Spleen (tissue), 11 donors: ENCODE measurements at regions not wholly inside any gene's neighbourhood (a gene's known extent, or its start where the extent isn't known, plus 50 kb on each side); places are given as distances from the start of the nearest gene placed in this dataset.

Experiments used
- DNase-seq: peaks from one replicate; pipeline ENCODE4 v3.0.0-alpha.2; 2020
- H3K27ac ChIP-seq, 8 donors: fragments of 200-600 bp; sonication (generic) in 7 of 8; 1 replicate in 4 of 8; 2 replicates in 4 of 8; pipeline versions ENCODE4 v1.5.0 to v1.8.0; 2016 to 2021; ENCODE audit warnings: inconsistent platforms in 4 of 8, mild to moderate bottlenecking in 4 of 8, moderate library complexity in 1 of 8
- H3K27me3 ChIP-seq, 7 donors: fragments of 200-600 bp; sonication (generic) in 6 of 7; replicated peaks in 1 of 7; 1 replicate in 4 of 7; 2 replicates in 3 of 7; pipeline versions ENCODE4 v1.5.0 to v1.8.0; 2016 to 2021; ENCODE audit warnings: inconsistent platforms in 3 of 7, mild to moderate bottlenecking in 1 of 7
- H3K36me3 ChIP-seq, 6 donors: fragments of 200-600 bp; sonication (generic) in 5 of 6; 1 replicate in 4 of 6; 2 replicates in 2 of 6; pipeline versions ENCODE4 v1.5.0 to v1.8.0; 2016 to 2021; ENCODE audit warnings: inconsistent platforms in 2 of 6
- H3K4me1 ChIP-seq, 6 donors: fragments of 200-600 bp; sonication (generic) in 5 of 6; 1 replicate in 3 of 6; 2 replicates in 3 of 6; pipeline versions ENCODE4 v1.5.0 to v1.8.0; 2016 to 2021; ENCODE audit warnings: inconsistent platforms in 3 of 6
- H3K4me3 ChIP-seq, 8 donors: fragments of 200-600 bp; sonication (generic) in 7 of 8; 1 replicate in 4 of 8; 2 replicates in 4 of 8; pipeline versions ENCODE4 v1.5.0 to v1.8.0; 2016 to 2021; ENCODE audit warnings: inconsistent platforms in 4 of 8, mild to moderate bottlenecking in 4 of 8, moderate library complexity in 2 of 8
- H3K9me3 ChIP-seq, 8 donors: fragments of 200-600 bp; sonication (generic) in 7 of 8; 1 replicate in 4 of 8; 2 replicates in 4 of 8; pipeline versions ENCODE4 v1.5.0 to v1.8.0; 2016 to 2021; ENCODE audit warnings: inconsistent platforms in 4 of 8
- POLR2A ChIP-seq, 3 donors: fragments of 450-650 bp; IDR thresholded peaks; one replicate each; pipeline ENCODE4 v1.5.1; 2017; ENCODE audit warnings: antibody characterized with exemption in 3 of 3, mild to moderate bottlenecking in 1 of 3
- POLR2AphosphoS5 ChIP-seq, 3 donors: sonication (generic); formaldehyde crosslinking; IDR thresholded peaks; one replicate each; pipeline ENCODE4 v1.5.1; 2017; ENCODE audit warnings: antibody characterized with exemption in 3 of 3
- WGBS, 5 donors: extraction: QIAGEN DNeasy Blood & Tissue Kit in 3 of 5; methylation state at CpG; one replicate each; pipeline versions ENCODE4 v1.1.5 to v1.1.7; 2013 to 2018; 5-methylcytosine and 5-hydroxymethylcytosine counted together
- intact Hi-C: fragments of 100-400 bp; cut with DNase I; formaldehyde crosslinking; loops from one replicate; pipeline ENCODE4 v1.15.0; 2023; ENCODE audit warnings: low total_unique reads
- TF ChIP-seq, protein P1 (sequence below), 11 experiments: fragments of 200-600 bp in 7 of 11; fragments of 450-650 bp in 4 of 11; sonication (generic) in 4 of 11; IDR thresholded peaks in 8 of 11; conservative IDR thresholded peaks in 3 of 11; 1 replicate in 7 of 11; 2 replicates in 4 of 11; pipeline versions ENCODE4 v1.4.0 to v1.8.0; 2016 to 2021; ENCODE audit warnings: antibody characterized with exemption in 11 of 11, inconsistent platforms in 4 of 11, mild to moderate bottlenecking in 1 of 11
- donor health status: healthy with polysubstance abuse.
- donor health status: DM: no; HTN: no; CAD: no; lungs with moderate emphysema.
- donor health status: DM: no; HTN: no; CAD: no.
- donor health status: Bipolar disorder and iron deficiency.
- donor health status: healthy.
- donor health status: DM: no; HTN: no; CAD: no.
- donor health status: DM: yes; HTN: yes; CAD: no.

DNA sequence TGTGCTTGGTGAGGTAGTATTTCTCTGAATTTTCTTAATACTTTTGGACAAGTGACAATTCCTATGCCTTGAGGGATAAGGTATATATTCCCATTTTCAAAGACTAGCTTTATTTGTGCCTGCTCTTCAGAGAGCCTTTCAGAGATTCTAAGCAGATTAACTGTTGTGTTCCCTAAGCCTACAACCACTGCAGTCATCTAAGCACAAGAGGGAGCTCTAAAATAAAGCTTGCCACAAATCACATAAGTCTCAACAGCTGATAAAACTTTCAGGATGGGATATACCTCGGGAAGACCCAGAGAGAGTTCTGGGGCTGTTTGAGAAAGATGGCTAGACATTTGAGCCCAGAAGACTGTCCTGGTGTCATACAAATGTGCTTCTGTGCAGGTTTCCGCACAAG lies 157.3 kb downstream of the CYLC2 start:
- Histone ChIP-seq H3K9me3 (peaks cover 0 to 57% (median 37%) of the 10 kb centered on the region in 8 donors), H3K27me3 (no peaks in the 10 kb centered on the region), H3K36me3 (no peaks in the 10 kb centered on the region), H3K4me1 (no peaks in the 10 kb centered on the region), H3K4me3 (no peak overlapping the region), H3K27ac (no peak overlapping the region)
- no peak for DNase-seq
- TF ChIP-seq, protein P1, sequence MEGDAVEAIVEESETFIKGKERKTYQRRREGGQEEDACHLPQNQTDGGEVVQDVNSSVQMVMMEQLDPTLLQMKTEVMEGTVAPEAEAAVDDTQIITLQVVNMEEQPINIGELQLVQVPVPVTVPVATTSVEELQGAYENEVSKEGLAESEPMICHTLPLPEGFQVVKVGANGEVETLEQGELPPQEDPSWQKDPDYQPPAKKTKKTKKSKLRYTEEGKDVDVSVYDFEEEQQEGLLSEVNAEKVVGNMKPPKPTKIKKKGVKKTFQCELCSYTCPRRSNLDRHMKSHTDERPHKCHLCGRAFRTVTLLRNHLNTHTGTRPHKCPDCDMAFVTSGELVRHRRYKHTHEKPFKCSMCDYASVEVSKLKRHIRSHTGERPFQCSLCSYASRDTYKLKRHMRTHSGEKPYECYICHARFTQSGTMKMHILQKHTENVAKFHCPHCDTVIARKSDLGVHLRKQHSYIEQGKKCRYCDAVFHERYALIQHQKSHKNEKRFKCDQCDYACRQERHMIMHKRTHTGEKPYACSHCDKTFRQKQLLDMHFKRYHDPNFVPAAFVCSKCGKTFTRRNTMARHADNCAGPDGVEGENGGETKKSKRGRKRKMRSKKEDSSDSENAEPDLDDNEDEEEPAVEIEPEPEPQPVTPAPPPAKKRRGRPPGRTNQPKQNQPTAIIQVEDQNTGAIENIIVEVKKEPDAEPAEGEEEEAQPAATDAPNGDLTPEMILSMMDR (IDR thresholded peaks at IDR 0.05 in 8 of 11, conservative IDR thresholded peaks at IDR 0.05 in 3 of 11): no peak
- TF ChIP-seq POLR2A (IDR thresholded peaks at IDR 0.05): no peak
- no peak for TF ChIP-seq POLR2AphosphoS5 (IDR thresholded peaks at IDR 0.05)
- intact Hi-C loops: no loop called here
- 61 to 69% (median 66%) methylated on average over 2 of the region's 2 CpGs for WGBS, 5 donors

DNA sequence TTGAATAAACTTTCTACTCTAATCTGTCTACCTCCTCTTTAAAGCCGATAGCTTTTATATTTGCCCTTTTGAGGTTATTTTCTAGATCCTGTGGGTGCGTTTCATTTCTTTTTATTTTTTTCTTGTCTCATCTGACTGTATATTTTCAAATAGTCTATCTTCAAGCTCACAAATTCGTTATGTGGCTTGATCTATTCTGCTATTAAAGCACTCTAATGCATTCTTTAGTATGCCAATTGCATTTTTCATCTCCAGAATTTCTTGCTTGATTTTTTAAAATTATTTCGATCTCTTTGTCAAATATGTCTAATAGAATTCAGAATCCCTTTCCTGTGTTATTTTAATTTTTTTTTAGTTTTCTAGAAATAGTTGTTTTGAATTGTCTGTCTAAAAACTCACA lies 172.4 kb downstream of the CYLC2 start:
- 74 to 82% (median 76%) methylated on average over 4 of the region's 4 CpGs for WGBS, 5 donors
- no peaks in the 10 kb centered on the region for H3K27me3 ChIP-seq
- H3K4me3 ChIP-seq: no peak overlapping the region

DNA sequence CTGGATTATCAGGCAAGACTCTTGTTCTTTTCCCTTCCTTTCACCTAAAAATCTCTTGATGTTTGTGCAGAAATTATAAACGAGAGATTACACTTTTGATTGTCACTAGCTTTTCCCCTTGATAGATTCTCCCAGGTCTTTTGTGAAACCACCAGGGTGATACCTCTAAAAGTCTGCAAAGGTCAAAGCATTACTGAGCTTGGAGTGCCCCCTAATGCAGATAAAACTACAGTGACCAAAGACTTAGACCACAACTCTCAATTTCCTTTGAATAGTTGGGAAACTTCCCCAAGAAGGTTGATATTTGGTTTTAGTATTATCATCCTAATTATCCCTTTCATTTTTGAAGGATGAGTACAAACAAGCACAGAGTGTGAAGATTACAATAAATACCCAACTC lies 173.1 kb downstream of the CYLC2 start:
- Histone ChIP-seq H3K27me3 (no peaks in the 10 kb centered on the region), H3K27ac (no peak overlapping the region), H3K9me3 (peaks cover 0 to 47% (median 39%) of the 10 kb centered on the region in 8 donors), H3K4me3 (no peak overlapping the region), H3K36me3 (no peaks in the 10 kb centered on the region), H3K4me1 (no peaks in the 10 kb centered on the region)
- no peak for TF ChIP-seq POLR2AphosphoS5 (IDR thresholded peaks at IDR 0.05)
- TF ChIP-seq POLR2A (IDR thresholded peaks at IDR 0.05): no peak
- TF ChIP-seq, protein P1 (IDR thresholded peaks at IDR 0.05 in 8 of 11, conservative IDR thresholded peaks at IDR 0.05 in 3 of 11): no peak
- 54 to 73% (median 62%) methylated on average over 1 of the region's 1 CpG for WGBS, 5 donors
- DNase-seq: no peak
- intact Hi-C loops: loop anchor here (10.0 kb wide), 1 partner anchor 57 kb away; no protein-coding TSS in a partner anchor

More for the DNA sequence above, 172.4 kb downstream of the CYLC2 start:
- Histone ChIP-seq H3K4me1 (no peaks in the 10 kb centered on the region), H3K27ac (no peak overlapping the region), H3K9me3 (peaks cover 0 to 47% (median 39%) of the 10 kb centered on the region in 8 donors), H3K36me3 (no peaks in the 10 kb centered on the region)
- no peak for DNase-seq
- intact Hi-C loops: loop anchor here (10.0 kb wide), 1 partner anchor 57 kb away; no protein-coding TSS in a partner anchor
- TF ChIP-seq POLR2AphosphoS5 (IDR thresholded peaks at IDR 0.05) (no peak), POLR2A (IDR thresholded peaks at IDR 0.05) (no peak)
- TF ChIP-seq, protein P1 (IDR thresholded peaks at IDR 0.05 in 8 of 11, conservative IDR thresholded peaks at IDR 0.05 in 3 of 11): no peak

- no peak overlapping the region for H3K27ac ChIP-seq
- no peaks in the 10 kb centered on the region for H3K27me3 ChIP-seq
- H3K4me1 ChIP-seq: no peaks in the 10 kb centered on the region
- H3K4me3 ChIP-seq: no peak overlapping the region
- TF ChIP-seq, protein P1 (IDR thresholded peaks at IDR 0.05 in 8 of 11, conservative IDR thresholded peaks at IDR 0.05 in 3 of 11): no peak
- no peak for TF ChIP-seq POLR2A (IDR thresholded peaks at IDR 0.05)
- no peak for TF ChIP-seq POLR2AphosphoS5 (IDR thresholded peaks at IDR 0.05)
- no peaks in the 10 kb centered on the region for H3K36me3 ChIP-seq
- no peak for DNase-seq
- peaks cover 0 to 47% (median 39%) of the 10 kb centered on the region in 8 donors for H3K9me3 ChIP-seq
- WGBS, 5 donors: 44 to 92% (median 76%) methylated on average over 1 of the region's 1 CpG
- intact Hi-C loops: loop anchor here (10.0 kb wide), 1 partner anchor 55 kb away; no protein-coding TSS in a partner anchor
Observed at GRCh38 chr9:103169798-103170197, 174.7 kb downstream of the CYLC2 start.
